IMR-90 (cell line): ENCODE measurements at regions not wholly inside any gene's neighbourhood (a gene's known extent, or its start where the extent isn't known, plus 50 kb on each side); places are given as distances from the start of the nearest gene placed in this dataset.

Experiments used
- ATAC-seq: fragments of 200-7000 bp; cut with Tn5 transposase; 2 replicates; pipeline ENCODE4 v1.9.1; 2020; ENCODE audit warnings: low read depth, mild to moderate bottlenecking, moderate library complexity
- BruUV-seq: library from RNA; stranded (reverse); fragments of 400-500 nt; replicated peaks from 2 replicates; lab custom pipeline; 2021; lab: Mats Ljungman, UMichigan
- CTCF ChIA-PET: fragments of 300-600 bp; formaldehyde crosslinking; extraction: SDS; loops from one replicate; lab custom pipeline; 2021; ENCODE audit warnings: antibody characterized with exemption; lab: Yijun Ruan, JAX
- POLR2A ChIA-PET: fragments of 300-600 bp; sonication (Branson Sonifier 250); formaldehyde crosslinking; loops from one replicate; lab custom pipeline; 2022; ENCODE audit warnings: antibody characterized with exemption; ENCODE audit not compliant: unreplicated experiment; lab: Charles Lee
- DNase-seq: peaks from one replicate; pipeline ENCODE4 v3.0.0; 2013
- H2AFZ ChIP-seq: replicated peaks from 2 replicates; pipeline ENCODE3; 2013; ENCODE audit warnings: low read length, mild to moderate bottlenecking; ENCODE audit not compliant: poor library complexity
- H2AK5ac ChIP-seq: 2 replicates; pipeline ENCODE4 v1.6.1; 2013; ENCODE audit warnings: low read depth, low read length, inconsistent platforms
- H2AK9ac ChIP-seq: replicated peaks from 2 replicates; pipeline ENCODE3; 2013; ENCODE audit warnings: mild to moderate bottlenecking, low read depth, low read length, moderate library complexity; ENCODE audit not compliant: poor library complexity
- H2BK120ac ChIP-seq: 2 replicates; pipeline ENCODE4 v1.6.1; 2013; ENCODE audit warnings: low read depth, low read length, inconsistent platforms
- H2BK15ac ChIP-seq: 3 replicates; pipeline ENCODE4 v1.6.1; 2013; ENCODE audit warnings: low read depth, low read length, inconsistent platforms
- H2BK20ac ChIP-seq: 2 replicates; pipeline ENCODE4 v1.6.1; 2013; ENCODE audit warnings: low read depth, mild to moderate bottlenecking, inconsistent platforms, low read length, moderate library complexity
- H2BK5ac ChIP-seq: 2 replicates; pipeline ENCODE4 v1.6.1; 2013; ENCODE audit warnings: mild to moderate bottlenecking, low read depth, low read length, inconsistent platforms; ENCODE audit not compliant: poor library complexity, severe bottlenecking
- H3K14ac ChIP-seq: replicated peaks from 2 replicates; pipeline ENCODE4 v1.6.1; 2013; ENCODE audit warnings: low read depth, low read length, inconsistent platforms
- H3K18ac ChIP-seq: 2 replicates; pipeline ENCODE4 v1.6.1; 2013; ENCODE audit warnings: low read depth, low read length, control low read depth
- H3K23ac ChIP-seq: 2 replicates; pipeline ENCODE4 v1.6.1; 2013; ENCODE audit warnings: low read depth, low read length, inconsistent platforms
- H3K27ac ChIP-seq: 2 replicates; pipeline ENCODE4 v1.5.1; 2013; ENCODE audit warnings: mild to moderate bottlenecking, control low read depth, low read length; ENCODE audit not compliant: insufficient read depth
- H3K27me3 ChIP-seq: 2 replicates; pipeline ENCODE4 v1.6.1; 2013; ENCODE audit warnings: low read length; ENCODE audit not compliant: control insufficient read depth, insufficient read depth
- H3K36me3 ChIP-seq: 2 replicates; pipeline ENCODE4 v1.6.1; 2013; ENCODE audit warnings: low read length, mixed read lengths; ENCODE audit not compliant: control insufficient read depth, insufficient read depth
- H3K4ac ChIP-seq: 2 replicates; pipeline ENCODE4 v1.6.1; 2013; ENCODE audit warnings: low read depth, low read length, inconsistent platforms
- H3K4me1 ChIP-seq: 2 replicates; pipeline ENCODE4 v1.6.1; 2013; ENCODE audit warnings: low read length, mixed read lengths; ENCODE audit not compliant: control insufficient read depth, insufficient read depth
- H3K4me2 ChIP-seq: 2 replicates; pipeline ENCODE4 v1.6.1; 2013; ENCODE audit warnings: low read depth, mild to moderate bottlenecking, control low read depth, low read length, moderate library complexity
- H3K4me3 ChIP-seq: 2 replicates; pipeline ENCODE4 v1.5.1; 2013; ENCODE audit warnings: low read depth, mild to moderate bottlenecking, control low read depth, low read length, moderate library complexity; ENCODE audit not compliant: insufficient read depth
- H3K56ac ChIP-seq: 2 replicates; pipeline ENCODE4 v1.6.1; 2013; ENCODE audit warnings: low read length, inconsistent platforms; ENCODE audit not compliant: insufficient read depth; ENCODE audit errors: extremely low read depth
- H3K79me1 ChIP-seq, 2 experiments: 2 replicates each; pipeline ENCODE4 v1.6.1; 2013; ENCODE audit warnings: low read length in 2 of 2, inconsistent platforms in 1 of 2, low read depth in 1 of 2
- H3K9ac ChIP-seq: 2 replicates; pipeline ENCODE4 v1.6.1; 2013; ENCODE audit warnings: low read depth, low read length, control low read depth
- H3K9me1 ChIP-seq: 2 replicates; pipeline ENCODE4 v1.6.1; 2013; ENCODE audit warnings: low read length, inconsistent platforms; ENCODE audit not compliant: insufficient read depth
- H3K9me3 ChIP-seq: 2 replicates; pipeline ENCODE4 v1.6.1; 2013; ENCODE audit warnings: low read length; ENCODE audit not compliant: control insufficient read depth, insufficient read depth
- H4K20me1 ChIP-seq: 2 replicates; pipeline ENCODE4 v1.6.1; 2013; ENCODE audit warnings: low read length, inconsistent platforms; ENCODE audit not compliant: insufficient read depth
- H4K5ac ChIP-seq: 2 replicates; pipeline ENCODE4 v1.6.1; 2013; ENCODE audit warnings: mild to moderate bottlenecking, low read depth, low read length, control low read depth
- H4K8ac ChIP-seq, 2 experiments: 2 replicates each; pipeline ENCODE4 v1.6.1; 2013; ENCODE audit warnings: low read depth in 2 of 2, low read length in 2 of 2, control low read depth in 1 of 2, inconsistent platforms in 1 of 2
- H4K91ac ChIP-seq: 2 replicates; pipeline ENCODE4 v1.6.1; 2013; ENCODE audit warnings: low read depth, low read length, inconsistent platforms; ENCODE audit not compliant: insufficient read depth
- BHLHE40 ChIP-seq: fragments of 150-350 bp; IDR thresholded peaks from 2 replicates; pipeline ENCODE4 v1.6.1; 2016; ENCODE audit warnings: mild to moderate bottlenecking, low read depth, low read length
- CEBPB ChIP-seq: IDR thresholded peaks from 2 replicates; pipeline ENCODE4 v1.6.1; 2012; ENCODE audit warnings: low read depth, low read length, improper control_type of control experiment
- CHD1 ChIP-seq: IDR thresholded peaks from 2 replicates; pipeline ENCODE4 v1.6.1; 2012; ENCODE audit warnings: low read depth, low read length, improper control_type of control experiment
- ELK1 ChIP-seq: fragments of 150-350 bp; IDR thresholded peaks from 2 replicates; pipeline ENCODE4 v1.6.1; 2016; ENCODE audit warnings: low read depth, mild to moderate bottlenecking, low read length, moderate library complexity, borderline replicate concordance
- FOS ChIP-seq: fragments of 150-350 bp; IDR thresholded peaks from 2 replicates; pipeline ENCODE4 v1.6.1; 2016; ENCODE audit warnings: low read depth, low read length
- MAFK ChIP-seq: IDR thresholded peaks from 2 replicates; pipeline ENCODE4 v1.6.1; 2012; ENCODE audit warnings: low read depth, low read length, improper control_type of control experiment
- MAZ ChIP-seq: IDR thresholded peaks from 2 replicates; pipeline ENCODE4 v1.6.1; 2012; ENCODE audit warnings: low read depth, mild to moderate bottlenecking, low read length, improper control_type of control experiment, moderate library complexity, borderline replicate concordance
- MXI1 ChIP-seq: IDR thresholded peaks from 2 replicates; pipeline ENCODE4 v1.6.1; 2012; ENCODE audit warnings: low read depth, mild to moderate bottlenecking, low read length, moderate library complexity, borderline replicate concordance
- NFE2L2 ChIP-seq: fragments of 150-350 bp; IDR thresholded peaks from 2 replicates; pipeline ENCODE4 v1.6.1; 2016; ENCODE audit warnings: low read depth, mild to moderate bottlenecking, low read length
- POLR2A ChIP-seq: IDR thresholded peaks from 2 replicates; pipeline ENCODE4 v1.6.1; 2012; ENCODE audit warnings: mild to moderate bottlenecking, low read depth, low read length
- RAD21 ChIP-seq: IDR thresholded peaks from 2 replicates; pipeline ENCODE4 v1.6.1; 2012; ENCODE audit warnings: low read length, improper control_type of control experiment
- RCOR1 ChIP-seq: IDR thresholded peaks from 2 replicates; pipeline ENCODE4 v1.6.1; 2012; ENCODE audit warnings: mild to moderate bottlenecking, low read length, improper control_type of control experiment; ENCODE audit not compliant: insufficient replicate concordance
- RFX5 ChIP-seq: IDR thresholded peaks from 2 replicates; pipeline ENCODE4 v1.8.0; 2012; ENCODE audit warnings: low read depth, mild to moderate bottlenecking, low read length, moderate library complexity
- SMC3 ChIP-seq: fragments of 150-350 bp; IDR thresholded peaks from 2 replicates; pipeline ENCODE4 v1.6.1; 2016; ENCODE audit warnings: low read depth, mild to moderate bottlenecking, antibody characterized with exemption, low read length, moderate library complexity
- WGBS, 2 experiments: methylation state at CpG; one replicate each; pipeline versions ENCODE4 v1.1.5 to v1.1.7; 2013; ENCODE audit warnings: missing lambda C conversion rate in 2 of 2; ENCODE audit not compliant: insufficient read length in 1 of 2; ENCODE audit errors: extremely low coverage in 2 of 2; 5-methylcytosine and 5-hydroxymethylcytosine counted together
- dilution Hi-C: fragments of 300-500 bp; cut with HindIII; formaldehyde crosslinking; loops from one replicate; pipeline ENCODE4 v1.14.3; 2018; ENCODE audit warnings: low sequenced_read_pairs; ENCODE audit not compliant: unreplicated experiment
- in situ Hi-C: fragments of 300-500 bp; cut with MboI; formaldehyde crosslinking; loops from 3 replicates; pipeline ENCODE4 v1.14.3; 2019; ENCODE audit warnings: low sequenced_read_pairs, inconsistent platforms, mixed read lengths
- intact Hi-C: fragments of 100-400 bp; cut with micrococcal nuclease; formaldehyde crosslinking; loops from 2 replicates; pipeline ENCODE4 v1.10.0; 2022
- TF ChIP-seq, protein P1 (sequence below): conservative IDR thresholded peaks from 2 replicates; pipeline ENCODE4 v1.5.1; 2012; ENCODE audit warnings: mild to moderate bottlenecking, low read depth, low read length, improper control_type of control experiment
- TF ChIP-seq, protein P2 (sequence below): fragments of 150-350 bp; IDR thresholded peaks from 2 replicates; pipeline ENCODE4 v1.6.1; 2017; ENCODE audit warnings: mild to moderate bottlenecking, antibody characterized with exemption, low read length, low read depth

DNA sequence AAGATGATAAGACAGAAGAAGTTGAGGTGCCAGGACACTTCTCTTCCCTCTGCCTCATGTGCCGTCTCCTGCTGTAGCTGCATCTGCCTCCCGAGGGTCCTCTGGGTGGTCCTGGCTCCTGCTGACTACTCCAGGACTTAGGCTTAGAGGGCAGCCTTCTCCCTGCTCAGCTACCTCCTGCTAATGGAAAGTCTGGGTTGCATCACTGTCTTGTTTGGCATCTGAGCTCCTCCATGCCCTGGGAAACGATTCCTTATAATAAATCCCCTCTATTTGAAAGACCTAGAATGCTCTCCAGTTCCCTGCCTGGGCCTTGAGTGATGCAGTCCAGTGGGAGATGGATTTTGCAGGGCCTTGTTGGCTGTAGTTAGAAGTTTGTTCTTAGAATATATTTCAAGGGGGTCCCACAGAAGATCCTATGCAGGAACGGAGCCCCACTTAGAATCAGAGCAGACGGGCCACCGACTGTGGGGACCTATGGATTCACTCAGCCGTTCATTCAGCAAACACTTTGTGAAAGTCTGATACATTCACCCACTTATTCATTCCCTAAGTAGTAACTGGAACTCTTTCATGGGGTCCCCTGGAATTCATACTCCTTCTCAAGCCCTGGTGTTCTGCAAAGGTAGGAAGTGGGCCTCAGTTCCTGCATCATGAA lies 269.8 kb upstream of the HDAC4 start:
- DNase-seq: no peak
- no peak overlapping the region for H3K4ac ChIP-seq
- H4K20me1 ChIP-seq: no peaks in the 10 kb centered on the region
- no peaks in the 10 kb centered on the region for H3K36me3 ChIP-seq
- no TSS peak for BruUV-seq
- H2BK20ac ChIP-seq: no peak overlapping the region
- H2BK15ac ChIP-seq: no peak overlapping the region
- no peak overlapping the region for H3K23ac ChIP-seq
- no peak overlapping the region for H2AFZ ChIP-seq
- peaks cover 9% of the 10 kb centered on the region for H3K9me3 ChIP-seq
- H3K9me1 ChIP-seq: no peaks in the 10 kb centered on the region
- H4K91ac ChIP-seq: no peak overlapping the region
- H2BK120ac ChIP-seq: no peak overlapping the region
- no peak overlapping the region for H3K56ac ChIP-seq
- CTCF ChIA-PET: no interaction called here
- TF ChIP-seq FOS (no peak), RAD21 (no peak), SMC3 (no peak), BHLHE40 (no peak), ELK1 (no peak), MAFK (no peak), MAZ (no peak), RFX5 (no peak), NFE2L2 (no peak), MXI1 (no peak), CEBPB (no peak), POLR2A (no peak), CHD1 (no peak), RCOR1 (no peak)
- TF ChIP-seq, protein P1, sequence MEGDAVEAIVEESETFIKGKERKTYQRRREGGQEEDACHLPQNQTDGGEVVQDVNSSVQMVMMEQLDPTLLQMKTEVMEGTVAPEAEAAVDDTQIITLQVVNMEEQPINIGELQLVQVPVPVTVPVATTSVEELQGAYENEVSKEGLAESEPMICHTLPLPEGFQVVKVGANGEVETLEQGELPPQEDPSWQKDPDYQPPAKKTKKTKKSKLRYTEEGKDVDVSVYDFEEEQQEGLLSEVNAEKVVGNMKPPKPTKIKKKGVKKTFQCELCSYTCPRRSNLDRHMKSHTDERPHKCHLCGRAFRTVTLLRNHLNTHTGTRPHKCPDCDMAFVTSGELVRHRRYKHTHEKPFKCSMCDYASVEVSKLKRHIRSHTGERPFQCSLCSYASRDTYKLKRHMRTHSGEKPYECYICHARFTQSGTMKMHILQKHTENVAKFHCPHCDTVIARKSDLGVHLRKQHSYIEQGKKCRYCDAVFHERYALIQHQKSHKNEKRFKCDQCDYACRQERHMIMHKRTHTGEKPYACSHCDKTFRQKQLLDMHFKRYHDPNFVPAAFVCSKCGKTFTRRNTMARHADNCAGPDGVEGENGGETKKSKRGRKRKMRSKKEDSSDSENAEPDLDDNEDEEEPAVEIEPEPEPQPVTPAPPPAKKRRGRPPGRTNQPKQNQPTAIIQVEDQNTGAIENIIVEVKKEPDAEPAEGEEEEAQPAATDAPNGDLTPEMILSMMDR: no peak
- TF ChIP-seq, protein P2, sequence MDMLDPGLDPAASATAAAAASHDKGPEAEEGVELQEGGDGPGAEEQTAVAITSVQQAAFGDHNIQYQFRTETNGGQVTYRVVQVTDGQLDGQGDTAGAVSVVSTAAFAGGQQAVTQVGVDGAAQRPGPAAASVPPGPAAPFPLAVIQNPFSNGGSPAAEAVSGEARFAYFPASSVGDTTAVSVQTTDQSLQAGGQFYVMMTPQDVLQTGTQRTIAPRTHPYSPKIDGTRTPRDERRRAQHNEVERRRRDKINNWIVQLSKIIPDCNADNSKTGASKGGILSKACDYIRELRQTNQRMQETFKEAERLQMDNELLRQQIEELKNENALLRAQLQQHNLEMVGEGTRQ: no peak
- no peak overlapping the region for H4K5ac ChIP-seq
- H2AK5ac ChIP-seq: no peak overlapping the region
- no peak overlapping the region for H4K8ac ChIP-seq
- POLR2A ChIA-PET: no interaction called here
- intact Hi-C loops: no loop called here
- no peak overlapping the region for H3K14ac ChIP-seq
- dilution Hi-C loops: no loop called here
- no peak overlapping the region for H3K4me3 ChIP-seq
- H2AK9ac ChIP-seq: no peak overlapping the region
- ATAC-seq: no peak
- H2BK5ac ChIP-seq: no peak overlapping the region
- no peak overlapping the region for H3K4me2 ChIP-seq
- no peaks in the 10 kb centered on the region for H3K79me1 ChIP-seq
- in situ Hi-C loops: no loop called here
- no peak overlapping the region for H3K27ac ChIP-seq
- no peaks in the 10 kb centered on the region for H3K27me3 ChIP-seq
- WGBS, 2 experiments: no CpG with 5 or more reads among the region's 7 CpGs
- no peak overlapping the region for H3K18ac ChIP-seq
- H3K4me1 ChIP-seq: no peaks in the 10 kb centered on the region
- no peak overlapping the region for H3K9ac ChIP-seq
